HCT116 (cell line): ENCODE measurements at regions not wholly inside any gene's neighbourhood (a gene's known extent, or its start where the extent isn't known, plus 50 kb on each side); places are given as distances from the start of the nearest gene placed in this dataset.
"Not testable (repeated sequence)": the region's sequence is repeated elsewhere in the genome, so short reads cannot be mapped to it uniquely, and the experiment has no call there.

Experiments
- ATAC-seq: fragments of 200-7000 bp; cut with Tn5 transposase; 2 replicates; pipeline ENCODE4 v1.9.1; 2020; ENCODE audit warnings: mild to moderate bottlenecking, moderate library complexity
- BruUV-seq: library from RNA; stranded (reverse); fragments of 400-500 nt; replicated peaks from 2 replicates; lab custom pipeline; 2021; lab: Mats Ljungman, UMichigan
- CTCF ChIA-PET: fragments of 300-600 bp; sonication (Branson Sonifier 250); formaldehyde crosslinking; loops from one replicate; lab custom pipeline; 2021; ENCODE audit warnings: antibody characterized with exemption; lab: Charles Lee
- POLR2A ChIA-PET: fragments of 300-600, 350-600 bp; sonication (Branson Sonifier 250); formaldehyde crosslinking; loops from one replicate; lab custom pipeline; 2021; ENCODE audit warnings: antibody characterized with exemption; lab: Charles Lee
- RAD21 ChIA-PET, 2 experiments: fragments of 300-600 bp; sonication (Branson Sonifier 250); formaldehyde crosslinking; loops; one replicate each; lab custom pipeline; 2023; ENCODE audit warnings: low total read pairs in 2 of 2; ENCODE audit not compliant: uncharacterized antibody in 2 of 2, unreplicated experiment in 2 of 2, low non-redundant PET in 1 of 2; lab: Charles Lee
- DNase-seq: peaks from one replicate; pipeline ENCODE4 v3.0.0-alpha.2; 2010; ENCODE audit warnings: low read depth, low spot score
- H2AFZ ChIP-seq: fragments of 200-600 bp; shearing (Covaris generic), sonication (generic); 2 replicates; pipeline ENCODE4 v1.6.1; 2017; ENCODE audit warnings: low read depth, mixed run types, mixed read lengths, antibody characterized with exemption, low read length; ENCODE audit not compliant: poor library complexity, severe bottlenecking
- H3K27ac ChIP-seq: 2 replicates; pipeline ENCODE4 v1.5.1; 2012; ENCODE audit warnings: low read depth, low read length
- H3K27me3 ChIP-seq: fragments of 200-600 bp; sonication (generic); 2 replicates; pipeline ENCODE4 v1.6.1; 2016; ENCODE audit warnings: mixed run types, low read length, mixed read lengths; ENCODE audit not compliant: insufficient read depth
- H3K36me3 ChIP-seq, 2 experiments: fragments of 200-500 bp in 1 of 2; fragments of 200-600 bp in 1 of 2; sonication (Bioruptor generic) in 1 of 2; sonication (generic) in 1 of 2; 2 replicates each; pipeline versions ENCODE4 v1.5.1 to v1.6.1; 2014 to 2016; ENCODE audit warnings: low read length in 2 of 2, inconsistent platforms in 1 of 2, mixed read lengths in 1 of 2, mixed run types in 1 of 2; ENCODE audit not compliant: insufficient read depth in 2 of 2, control insufficient read depth in 1 of 2
- H3K4me1 ChIP-seq, 2 experiments: fragments of 200-600 bp in 1 of 2; sonication (generic) in 1 of 2; 2 replicates each; pipeline versions ENCODE4 v1.5.1 to v1.6.1; 2012 to 2017; ENCODE audit warnings: low read length in 2 of 2, inconsistent platforms in 1 of 2, mild to moderate bottlenecking in 1 of 2, mixed read lengths in 1 of 2, mixed run types in 1 of 2, moderate library complexity in 1 of 2; ENCODE audit not compliant: insufficient read depth in 2 of 2, control insufficient read depth in 1 of 2
- H3K4me2 ChIP-seq: fragments of 200-600 bp; sonication (generic); 2 replicates; pipeline ENCODE4 v1.6.1; 2017; ENCODE audit warnings: mixed run types, low read length, mixed read lengths
- H3K4me3 ChIP-seq, 2 experiments: fragments of 200-600 bp in 1 of 2; sonication (generic) in 1 of 2; replicated peaks in 1 of 2; 2 replicates each; pipeline ENCODE4 v1.5.1; 2011 to 2016; ENCODE audit warnings: low read length in 2 of 2, control low read depth in 1 of 2, low read depth in 1 of 2, mild to moderate bottlenecking in 1 of 2, mixed read lengths in 1 of 2, mixed run types in 1 of 2
- H3K79me2 ChIP-seq: fragments of 200-600 bp; sonication (generic); 2 replicates; pipeline ENCODE4 v1.6.1; 2017; ENCODE audit warnings: mild to moderate bottlenecking, mixed run types, low read length, moderate library complexity, mixed read lengths; ENCODE audit not compliant: insufficient read depth
- H3K9ac ChIP-seq: fragments of 200-600 bp; sonication (generic); 2 replicates; pipeline ENCODE4 v1.6.1; 2016; ENCODE audit warnings: low read length, mixed read lengths
- H3K9me2 ChIP-seq: fragments of 200-600 bp; sonication (generic), shearing (Covaris generic); 2 replicates; pipeline ENCODE4 v1.6.1; 2017; ENCODE audit warnings: mixed run types, mild to moderate bottlenecking, moderate library complexity; ENCODE audit not compliant: insufficient read depth
- H3K9me3 ChIP-seq, 2 experiments: fragments of 200-500 bp in 1 of 2; fragments of 200-600 bp in 1 of 2; sonication (Bioruptor generic) in 1 of 2; sonication (generic) in 1 of 2; 2 replicates each; pipeline ENCODE4 v1.6.1; 2014 to 2017; ENCODE audit warnings: low read length in 2 of 2, mixed read lengths in 2 of 2, inconsistent platforms in 1 of 2, low read depth in 1 of 2, mild to moderate bottlenecking in 1 of 2, mixed run types in 1 of 2, moderate library complexity in 1 of 2; ENCODE audit not compliant: control insufficient read depth in 1 of 2, insufficient read depth in 1 of 2
- H4K20me1 ChIP-seq: fragments of 200-600 bp; sonication (generic), shearing (Covaris generic); 2 replicates; pipeline ENCODE4 v1.6.1; 2017; ENCODE audit warnings: mixed run types, mild to moderate bottlenecking, moderate library complexity; ENCODE audit not compliant: insufficient read depth
- CEBPB ChIP-seq: IDR thresholded peaks from 2 replicates; pipeline ENCODE4 v1.6.1; 2012; ENCODE audit warnings: low read depth
- CTCF ChIP-seq, 3 experiments: fragments of 200-600 bp in 1 of 3; sonication (generic) in 1 of 3; IDR thresholded peaks in 2 of 3; conservative IDR thresholded peaks in 1 of 3; 2 replicates each; pipeline ENCODE4 v1.5.1; 2012 to 2017; ENCODE audit warnings: low read depth in 2 of 3, low read length in 2 of 3, antibody characterized with exemption in 1 of 3, borderline replicate concordance in 1 of 3, control low read depth in 1 of 3, mild to moderate bottlenecking in 1 of 3, mixed read lengths in 1 of 3, mixed run types in 1 of 3, moderate library complexity in 1 of 3; ENCODE audit not compliant: insufficient read depth in 1 of 3
- EGR1 ChIP-seq: IDR thresholded peaks from 2 replicates; pipeline ENCODE4 v1.6.1; 2012; ENCODE audit warnings: low read depth
- ELF1 ChIP-seq: IDR thresholded peaks from 2 replicates; pipeline ENCODE4 v1.6.1; 2012; ENCODE audit warnings: low read depth, borderline replicate concordance
- EZH2 ChIP-seq: fragments of 200-600 bp; sonication (generic); IDR thresholded peaks from 2 replicates; pipeline ENCODE4 v1.6.1; 2017; ENCODE audit warnings: antibody characterized with exemption, mixed run types
- EZH2phosphoT487 ChIP-seq: fragments of 200-600 bp; IDR thresholded peaks from 2 replicates; pipeline ENCODE4 v1.6.1; 2018; ENCODE audit warnings: antibody characterized with exemption, borderline replicate concordance
- FOSL1 ChIP-seq: IDR thresholded peaks from 2 replicates; pipeline ENCODE4 v1.6.1; 2012; ENCODE audit warnings: low read depth
- JUND ChIP-seq: IDR thresholded peaks from 2 replicates; pipeline ENCODE4 v1.6.1; 2012
- MAX ChIP-seq: IDR thresholded peaks from 2 replicates; pipeline ENCODE4 v1.6.1; 2012
- POLR2A ChIP-seq: IDR thresholded peaks from 2 replicates; pipeline ENCODE4 v1.7.0; 2011; ENCODE audit warnings: borderline replicate concordance; ENCODE audit not compliant: insufficient read depth, insufficient read length; ENCODE audit errors: extremely low read depth
- POLR2AphosphoS5 ChIP-seq: IDR thresholded peaks from 2 replicates; pipeline ENCODE4 v1.6.1; 2011; ENCODE audit warnings: mild to moderate bottlenecking, low read depth, low read length, moderate library complexity
- RAD21 ChIP-seq: IDR thresholded peaks from 2 replicates; pipeline ENCODE4 v1.6.1; 2012; ENCODE audit warnings: low read depth, mild to moderate bottlenecking
- SIN3A ChIP-seq: IDR thresholded peaks from 2 replicates; pipeline ENCODE4 v1.6.1; 2012; ENCODE audit warnings: low read depth
- SRF ChIP-seq: IDR thresholded peaks from 2 replicates; pipeline ENCODE4 v1.6.1; 2012; ENCODE audit warnings: low read depth
- TCF7L2 ChIP-seq: IDR thresholded peaks from 2 replicates; pipeline ENCODE4 v1.7.0; 2011; ENCODE audit warnings: borderline replicate concordance, inconsistent platforms; ENCODE audit not compliant: insufficient read depth, insufficient read length; ENCODE audit errors: extremely low read depth
- YY1 ChIP-seq: IDR thresholded peaks from 2 replicates; pipeline ENCODE4 v1.6.1; 2011; ENCODE audit warnings: low read length, low read depth, moderate library complexity, mild to moderate bottlenecking; ENCODE audit not compliant: insufficient replicate concordance; ENCODE audit errors: extremely low read depth
- ZBTB33 ChIP-seq: IDR thresholded peaks from 2 replicates; pipeline ENCODE4 v1.6.1; 2011; ENCODE audit warnings: mild to moderate bottlenecking, low read length, moderate library complexity; ENCODE audit not compliant: insufficient replicate concordance; ENCODE audit errors: extremely low read depth
- ZFX ChIP-seq: fragments of 450-650 bp; IDR thresholded peaks from 2 replicates; pipeline ENCODE4 v1.6.1; 2017
- ZNF274 ChIP-seq: fragments of 200-500 bp; sonication (Bioruptor generic); IDR thresholded peaks from 2 replicates; pipeline ENCODE4 v1.6.1; 2014; ENCODE audit warnings: mild to moderate bottlenecking, low read depth, low read length, inconsistent platforms
- intact Hi-C: fragments of 100-400 bp; cut with micrococcal nuclease; formaldehyde crosslinking; loops from 2 replicates; pipeline ENCODE4 v1.10.0; 2022

GRCh38 chrX:119325456-119325855 lies 73.7 kb upstream of the SLC25A43 start:
- no peaks in the 10 kb centered on the region for H3K9me3 ChIP-seq
- no peaks in the 10 kb centered on the region for H3K79me2 ChIP-seq
- no peaks in the 10 kb centered on the region for H3K27me3 ChIP-seq
- H3K9ac ChIP-seq, result no peak overlapping the region
- POLR2A ChIA-PET, result no interaction called here
- H3K4me3 ChIP-seq, result no peak overlapping the region
- TF ChIP-seq SIN3A (no peak), ZNF274 (no peak), RAD21 (no peak), EZH2 (no peak), FOSL1 (no peak), EZH2phosphoT487 (no peak), JUND (no peak), ZFX (no peak), ZBTB33 (no peak), POLR2AphosphoS5 (no peak), CTCF (IDR thresholded peaks at IDR 0.05 in 2 of 3, conservative IDR thresholded peaks at IDR 0.05 in 1 of 3; ENCODE audit: borderline replicate concordance in 1 of 3, insufficient read depth in 1 of 3, low read depth in 2 of 3, low read length in 2 of 3) (no peak), YY1 (no peak), POLR2A (no peak), ELF1 (no peak), CEBPB (no peak), MAX (no peak), SRF (no peak), TCF7L2 (no peak), EGR1 (no peak)
- TF ChIP-seq, all 23 proteins: peak for 0
- Histone ChIP-seq H3K27ac (no peak overlapping the region), H3K36me3 (no peaks in the 10 kb centered on the region), H3K4me2 (no peak overlapping the region), H3K9me2 (no peaks in the 10 kb centered on the region), H3K4me1 (no peaks in the 10 kb centered on the region), H2AFZ (no peak overlapping the region), H4K20me1 (no peaks in the 10 kb centered on the region)
- ChIA-PET CTCF (no interaction called here), RAD21 (no interaction called here)
- intact Hi-C loops, result no loop called here
- no TSS peak for BruUV-seq
- ATAC-seq, result no peak
- no peak for DNase-seq

GRCh38 chrX:119331873-119332272 lies 67.3 kb upstream of the SLC25A43 start:
- CTCF ChIA-PET, H2AFZ ChIP-seq, H3K27ac ChIP-seq, H4K20me1 ChIP-seq, H3K9me3 ChIP-seq, H3K4me1 ChIP-seq, ATAC-seq, H3K79me2 ChIP-seq, POLR2A ChIA-PET, H3K36me3 ChIP-seq, H3K9ac ChIP-seq, intact Hi-C loops, DNase-seq, H3K4me2 ChIP-seq, H3K9me2 ChIP-seq, BruUV-seq, RAD21 ChIA-PET, H3K27me3 ChIP-seq, H3K4me3 ChIP-seq: not testable (repeated sequence)
